ENCODE measurements at regions not wholly inside any gene's neighbourhood (a gene's known extent, or its start where the extent isn't known, plus 50 kb on each side); places are given as distances from the start of the nearest gene placed in this dataset.

DNA sequence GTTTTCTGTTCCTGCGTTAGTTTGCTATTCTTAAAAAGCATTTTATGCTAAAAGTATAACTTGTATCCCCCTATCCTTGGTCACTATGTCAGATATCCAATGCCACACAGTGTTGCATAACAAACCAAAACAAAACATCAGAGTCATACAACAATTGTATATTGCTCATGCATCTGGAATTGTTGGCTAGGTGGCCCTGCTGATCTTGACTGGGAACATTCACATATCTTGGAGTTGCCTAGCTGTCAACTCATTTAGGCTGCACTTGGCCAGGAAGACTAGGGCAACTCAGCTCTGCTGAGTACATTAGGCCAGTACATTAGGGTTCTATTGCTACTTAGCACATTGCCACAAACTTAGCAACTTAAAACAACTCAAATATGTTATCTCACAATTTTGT, 706.5 kb upstream of the UBE2E2 start:
- TF ChIP-seq POLR2A (IDR thresholded peaks at IDR 0.05) = no peak
- H3K4me3 ChIP-seq = no peak overlapping the region
- WGBS, 2 donors = 73 to 83% methylated on average over 1 of the region's 1 CpG

DNA sequence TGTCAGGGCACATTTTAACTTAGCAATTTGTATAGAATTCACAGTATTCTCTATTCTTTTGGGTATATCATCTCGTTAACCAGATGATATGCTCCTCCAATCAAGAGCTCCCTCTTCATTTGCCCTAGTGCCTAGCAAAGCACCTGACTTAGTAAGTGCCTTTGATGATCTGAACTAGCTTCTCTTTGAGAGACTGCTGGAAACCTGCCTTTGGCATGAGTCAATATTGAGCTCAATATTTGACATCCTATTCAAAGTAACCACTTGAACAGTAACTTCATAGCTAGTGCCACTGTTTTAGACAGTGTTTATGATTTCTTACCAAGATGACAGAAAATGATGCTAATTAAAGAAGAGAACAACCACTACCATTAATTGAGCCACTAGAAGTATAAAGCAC, 696.3 kb upstream of the UBE2E2 start:
- TF ChIP-seq EP300 (IDR thresholded peaks at IDR 0.05) (no peak), POLR2A (IDR thresholded peaks at IDR 0.05) (no peak)
- TF ChIP-seq, protein P1, sequence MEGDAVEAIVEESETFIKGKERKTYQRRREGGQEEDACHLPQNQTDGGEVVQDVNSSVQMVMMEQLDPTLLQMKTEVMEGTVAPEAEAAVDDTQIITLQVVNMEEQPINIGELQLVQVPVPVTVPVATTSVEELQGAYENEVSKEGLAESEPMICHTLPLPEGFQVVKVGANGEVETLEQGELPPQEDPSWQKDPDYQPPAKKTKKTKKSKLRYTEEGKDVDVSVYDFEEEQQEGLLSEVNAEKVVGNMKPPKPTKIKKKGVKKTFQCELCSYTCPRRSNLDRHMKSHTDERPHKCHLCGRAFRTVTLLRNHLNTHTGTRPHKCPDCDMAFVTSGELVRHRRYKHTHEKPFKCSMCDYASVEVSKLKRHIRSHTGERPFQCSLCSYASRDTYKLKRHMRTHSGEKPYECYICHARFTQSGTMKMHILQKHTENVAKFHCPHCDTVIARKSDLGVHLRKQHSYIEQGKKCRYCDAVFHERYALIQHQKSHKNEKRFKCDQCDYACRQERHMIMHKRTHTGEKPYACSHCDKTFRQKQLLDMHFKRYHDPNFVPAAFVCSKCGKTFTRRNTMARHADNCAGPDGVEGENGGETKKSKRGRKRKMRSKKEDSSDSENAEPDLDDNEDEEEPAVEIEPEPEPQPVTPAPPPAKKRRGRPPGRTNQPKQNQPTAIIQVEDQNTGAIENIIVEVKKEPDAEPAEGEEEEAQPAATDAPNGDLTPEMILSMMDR (IDR thresholded peaks at IDR 0.05) = no peak
- DNase-seq (ENCODE audit: low spot score in 2 of 2) = no peak
- WGBS, 2 donors = 89% methylated on average over 1 of the region's 1 CpG
- no peak overlapping the region for H3K4me3 ChIP-seq
- H3K4me1 ChIP-seq = no peaks in the 10 kb centered on the region
- H3K27me3 ChIP-seq = no peaks in the 10 kb centered on the region
- H3K36me3 ChIP-seq = no peaks in the 10 kb centered on the region
- no peak overlapping the region for H3K27ac ChIP-seq
- H3K9me3 ChIP-seq = no peaks in the 10 kb centered on the region

More for the DNA sequence above, 706.5 kb upstream of the UBE2E2 start:
- Histone ChIP-seq H3K27me3 (no peaks in the 10 kb centered on the region), H3K36me3 (no peaks in the 10 kb centered on the region), H3K9me3 (no peaks in the 10 kb centered on the region), H3K4me1 (peaks cover 0 to 14% (median 3%) of the 10 kb centered on the region in 4 donors), H3K27ac (no peak overlapping the region)
- no peak for DNase-seq (ENCODE audit: low spot score in 2 of 2)

DNA sequence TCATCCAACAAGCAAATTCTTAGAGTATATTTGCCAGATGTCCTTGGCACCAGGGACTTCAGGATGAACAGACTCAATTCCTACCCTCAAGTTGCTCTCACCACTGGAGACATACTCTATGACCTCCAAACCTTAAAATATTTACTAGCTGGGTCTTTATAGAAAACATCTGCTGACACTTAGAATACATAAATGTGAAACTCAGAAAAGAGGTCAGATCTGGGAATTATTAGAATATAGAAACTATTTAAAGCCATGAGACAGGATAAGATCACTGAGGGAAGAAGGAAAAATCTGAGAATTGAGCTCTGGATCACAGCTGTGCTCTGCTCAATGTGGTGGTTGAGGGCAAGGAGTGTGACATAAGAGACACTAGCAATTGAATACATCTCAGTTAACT, 695.4 kb upstream of the UBE2E2 start:
- H3K4me1 ChIP-seq = no peaks in the 10 kb centered on the region
- no peak overlapping the region for H3K4me3 ChIP-seq
- DNase-seq (ENCODE audit: low spot score in 2 of 2) = no peak
- no peaks in the 10 kb centered on the region for H3K36me3 ChIP-seq
- H3K27me3 ChIP-seq = no peaks in the 10 kb centered on the region
- no peak overlapping the region for H3K27ac ChIP-seq
- TF ChIP-seq, protein P1 (IDR thresholded peaks at IDR 0.05) = no peak
- TF ChIP-seq POLR2A (IDR thresholded peaks at IDR 0.05) (no peak), EP300 (IDR thresholded peaks at IDR 0.05) (no peak)
- H3K9me3 ChIP-seq = no peaks in the 10 kb centered on the region

DNA sequence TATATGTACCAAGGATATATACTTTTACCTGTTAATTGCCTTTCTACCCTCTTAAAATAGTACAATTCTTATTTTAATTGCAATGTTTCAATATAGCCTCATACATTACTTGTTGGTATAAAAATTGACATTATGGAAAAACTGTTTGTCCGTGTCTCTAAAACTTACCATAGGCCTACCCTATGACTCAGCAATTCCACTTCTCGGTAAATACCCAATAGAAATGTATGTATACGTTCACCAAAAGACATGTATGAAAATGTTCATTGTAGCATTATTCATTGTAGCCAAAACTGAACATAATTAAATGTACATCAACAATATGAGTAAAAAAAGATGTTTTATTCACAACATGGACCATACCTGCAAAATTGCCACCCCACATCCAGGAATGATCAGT, 679.2 kb upstream of the UBE2E2 start:
- 90 to 94% methylated on average over 3 of the region's 3 CpGs for WGBS, 2 donors

DNA sequence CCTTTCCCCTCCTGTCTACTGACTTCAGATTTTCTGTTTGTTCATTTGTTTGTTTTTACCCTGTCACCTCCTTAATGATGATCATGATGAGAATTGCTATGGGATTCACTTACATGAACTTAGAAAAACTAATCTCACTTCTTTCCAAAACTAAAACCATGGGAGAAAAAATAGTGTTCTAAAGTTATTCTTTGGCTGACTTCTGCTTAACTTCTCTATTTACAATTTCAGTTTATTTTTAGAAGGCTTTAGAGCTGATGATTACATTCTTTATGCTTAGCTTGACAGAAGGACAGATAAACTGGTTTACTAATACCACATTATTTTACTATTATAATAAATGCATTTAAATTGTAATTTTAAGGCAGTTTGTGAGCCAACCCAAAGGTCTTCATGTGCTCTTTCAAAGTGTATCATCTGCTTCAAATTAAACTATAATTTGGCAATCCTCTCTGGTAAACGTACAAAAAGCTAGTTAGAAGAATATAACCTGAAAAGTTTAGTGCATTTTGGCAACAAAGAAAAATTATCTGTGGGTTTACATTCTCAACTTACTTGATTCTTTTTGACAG, 676.8 kb upstream of the UBE2E2 start:
- TF ChIP-seq, protein P1 (IDR thresholded peaks at IDR 0.05) = no peak
- TF ChIP-seq EP300 (IDR thresholded peaks at IDR 0.05) (no peak), POLR2A (IDR thresholded peaks at IDR 0.05) (no peak)
- H3K4me1 ChIP-seq = peaks cover 0 to 5% (median 0%) of the 10 kb centered on the region in 4 donors
- H3K36me3 ChIP-seq = no peaks in the 10 kb centered on the region
- H3K4me3 ChIP-seq = no peak overlapping the region
- DNase-seq (ENCODE audit: low spot score in 2 of 2) = no peak
- 26 to 40% methylated on average over 1 of the region's 1 CpG for WGBS, 2 donors
- no peaks in the 10 kb centered on the region for H3K9me3 ChIP-seq
- no peak overlapping the region for H3K27ac ChIP-seq
- no peaks in the 10 kb centered on the region for H3K27me3 ChIP-seq

More for the DNA sequence above, 679.2 kb upstream of the UBE2E2 start:
- peaks cover 0 to under 1% (median 0%) of the 10 kb centered on the region in 4 donors for H3K9me3 ChIP-seq
- no peak for DNase-seq (ENCODE audit: low spot score in 2 of 2)
- H3K27me3 ChIP-seq = no peaks in the 10 kb centered on the region
- H3K27ac ChIP-seq = no peak overlapping the region
- TF ChIP-seq, protein P1 (IDR thresholded peaks at IDR 0.05) = no peak
- no peak for TF ChIP-seq POLR2A (IDR thresholded peaks at IDR 0.05)
- H3K36me3 ChIP-seq = no peaks in the 10 kb centered on the region
- H3K4me3 ChIP-seq = no peak overlapping the region
- H3K4me1 ChIP-seq = peaks cover 0 to 5% (median 0%) of the 10 kb centered on the region in 4 donors

DNA sequence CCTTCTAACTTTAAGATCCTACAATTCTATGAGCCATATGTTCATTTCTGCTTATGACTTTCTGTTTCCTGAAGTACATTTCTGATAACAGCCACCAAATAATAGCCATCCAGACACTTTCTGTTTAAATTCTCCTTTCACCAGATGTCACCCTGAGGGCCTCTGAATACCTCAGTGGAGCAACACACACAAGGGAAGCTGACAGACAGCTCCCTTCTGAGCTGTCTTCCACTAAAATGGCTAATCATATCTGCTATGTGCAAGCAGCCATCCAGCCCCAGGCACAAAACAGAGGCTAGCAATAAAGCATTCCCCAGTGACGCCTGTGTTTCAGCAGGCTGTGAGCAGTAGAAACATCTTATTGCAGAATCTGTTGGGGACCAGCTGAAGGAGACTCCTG, 666.6 kb upstream of the UBE2E2 start:
- Histone ChIP-seq H3K9me3 (no peaks in the 10 kb centered on the region), H3K27me3 (no peaks in the 10 kb centered on the region), H3K27ac (no peak overlapping the region), H3K4me3 (no peak overlapping the region), H3K36me3 (no peaks in the 10 kb centered on the region), H3K4me1 (no peaks in the 10 kb centered on the region)
- WGBS, 2 donors = 66 to 71% methylated on average over 1 of the region's 1 CpG
- no peak for TF ChIP-seq POLR2A (IDR thresholded peaks at IDR 0.05)
- TF ChIP-seq, protein P1 (IDR thresholded peaks at IDR 0.05) = no peak
- DNase-seq (ENCODE audit: low spot score in 2 of 2) = no peak
